GM23248 (cell line): ENCODE measurements at regions not wholly inside any gene's neighbourhood (a gene's known extent, or its start where the extent isn't known, plus 50 kb on each side); places are given as distances from the start of the nearest gene placed in this dataset.

Experiments
- DNase-seq: peaks from one replicate; pipeline ENCODE4 v3.0.0-alpha.2; 2015
- H2AFZ ChIP-seq: fragments of 200-600 bp; sonication (generic); 2 replicates; pipeline ENCODE4 v1.6.1; 2016; ENCODE audit warnings: antibody characterized with exemption
- H3F3A ChIP-seq: fragments of 200-600 bp; sonication (generic); 2 replicates; pipeline ENCODE4 v1.6.1; 2016; ENCODE audit warnings: mild to moderate bottlenecking, antibody characterized with exemption, mixed run types; ENCODE audit not compliant: insufficient read depth
- H3K27ac ChIP-seq: fragments of 200-600 bp; sonication (generic); 2 replicates; pipeline ENCODE4 v1.5.1; 2016; ENCODE audit warnings: mild to moderate bottlenecking
- H3K27me3 ChIP-seq: fragments of 200-600 bp; sonication (generic); replicated peaks from 2 replicates; pipeline ENCODE4 v1.6.1; 2016; ENCODE audit warnings: mild to moderate bottlenecking; ENCODE audit not compliant: insufficient read depth
- H3K36me3 ChIP-seq: fragments of 200-600 bp; sonication (generic); 2 replicates; pipeline ENCODE4 v1.6.1; 2016; ENCODE audit warnings: low read depth, mild to moderate bottlenecking
- H3K4me1 ChIP-seq: fragments of 200-600 bp; sonication (generic); 2 replicates; pipeline ENCODE4 v1.6.1; 2016; ENCODE audit warnings: mild to moderate bottlenecking; ENCODE audit not compliant: insufficient read depth
- H3K4me2 ChIP-seq: fragments of 200-600 bp; sonication (generic); one replicate; pipeline ENCODE4 v1.6.1; 2016; ENCODE audit warnings: mild to moderate bottlenecking; ENCODE audit not compliant: unreplicated experiment
- H3K4me3 ChIP-seq: fragments of 200-600 bp; sonication (generic); 2 replicates; pipeline ENCODE4 v1.5.1; 2016; ENCODE audit warnings: mild to moderate bottlenecking
- H3K79me2 ChIP-seq: fragments of 200-600 bp; sonication (generic); 2 replicates; pipeline ENCODE4 v1.6.1; 2016; ENCODE audit warnings: mild to moderate bottlenecking; ENCODE audit not compliant: insufficient read depth
- H3K9ac ChIP-seq: fragments of 200-600 bp; sonication (generic); 2 replicates; pipeline ENCODE4 v1.6.1; 2016; ENCODE audit warnings: mild to moderate bottlenecking
- H3K9me2 ChIP-seq: fragments of 200-600 bp; sonication (generic); 2 replicates; pipeline ENCODE4 v1.6.1; 2016; ENCODE audit warnings: mixed run types, mild to moderate bottlenecking, moderate library complexity; ENCODE audit not compliant: insufficient read depth
- H3K9me3 ChIP-seq: fragments of 200-600 bp; sonication (generic); one replicate; pipeline ENCODE4 v1.6.1; 2017; ENCODE audit warnings: low read depth
- H4K20me1 ChIP-seq: fragments of 200-600 bp; sonication (generic); 2 replicates; pipeline ENCODE4 v1.6.0; 2016; ENCODE audit not compliant: insufficient read depth
- EZH2 ChIP-seq: fragments of 200-600 bp; sonication (generic); IDR thresholded peaks from 2 replicates; pipeline ENCODE4 v1.6.1; 2018; ENCODE audit warnings: antibody characterized with exemption, mild to moderate bottlenecking; ENCODE audit not compliant: insufficient read depth, poor library complexity, severe bottlenecking
- EZH2phosphoT487 ChIP-seq: fragments of 200-600 bp; sonication (generic); IDR thresholded peaks from 2 replicates; pipeline ENCODE4 v1.6.1; 2018; ENCODE audit warnings: antibody characterized with exemption, moderate library complexity, mild to moderate bottlenecking, low read depth; ENCODE audit not compliant: insufficient read depth
- WGBS, 2 experiments: methylation state at CpG; one replicate each; pipeline ENCODE4 v1.1.6; 2015 to 2017; ENCODE audit warnings: low lambda C conversion rate in 2 of 2, low coverage in 1 of 2; ENCODE audit errors: missing lambda C conversion rate in 2 of 2; 5-methylcytosine and 5-hydroxymethylcytosine counted together
- in situ Hi-C: fragments of 300-500 bp; cut with MboI; formaldehyde crosslinking; loops from 2 replicates; pipeline ENCODE4 v1.15.0; 2020

GRCh38 chr11:71095294-71095850 lies 157.0 kb downstream of the SHANK2 start:
- H3K79me2 ChIP-seq = no peaks in the 10 kb centered on the region
- no peaks in the 10 kb centered on the region for H4K20me1 ChIP-seq
- no peaks in the 10 kb centered on the region for H3K27me3 ChIP-seq
- H3K4me3 ChIP-seq = no peak overlapping the region
- no peak overlapping the region for H3K9ac ChIP-seq
- no peak overlapping the region for H3K4me2 ChIP-seq
- TF ChIP-seq EZH2phosphoT487 (no peak), EZH2 (no peak)
- H3K9me2 ChIP-seq = no peaks in the 10 kb centered on the region
- H3F3A ChIP-seq = no peaks in the 10 kb centered on the region
- in situ Hi-C loops = no loop called here
- no peaks in the 10 kb centered on the region for H3K4me1 ChIP-seq
- H3K9me3 ChIP-seq = no peaks in the 10 kb centered on the region
- DNase-seq = no peak
- H3K36me3 ChIP-seq = no peaks in the 10 kb centered on the region
- H2AFZ ChIP-seq = no peak overlapping the region
- no peak overlapping the region for H3K27ac ChIP-seq
- WGBS, 2 experiments = 47 to 52% methylated on average over 9 of the region's 9 CpGs

DNA sequence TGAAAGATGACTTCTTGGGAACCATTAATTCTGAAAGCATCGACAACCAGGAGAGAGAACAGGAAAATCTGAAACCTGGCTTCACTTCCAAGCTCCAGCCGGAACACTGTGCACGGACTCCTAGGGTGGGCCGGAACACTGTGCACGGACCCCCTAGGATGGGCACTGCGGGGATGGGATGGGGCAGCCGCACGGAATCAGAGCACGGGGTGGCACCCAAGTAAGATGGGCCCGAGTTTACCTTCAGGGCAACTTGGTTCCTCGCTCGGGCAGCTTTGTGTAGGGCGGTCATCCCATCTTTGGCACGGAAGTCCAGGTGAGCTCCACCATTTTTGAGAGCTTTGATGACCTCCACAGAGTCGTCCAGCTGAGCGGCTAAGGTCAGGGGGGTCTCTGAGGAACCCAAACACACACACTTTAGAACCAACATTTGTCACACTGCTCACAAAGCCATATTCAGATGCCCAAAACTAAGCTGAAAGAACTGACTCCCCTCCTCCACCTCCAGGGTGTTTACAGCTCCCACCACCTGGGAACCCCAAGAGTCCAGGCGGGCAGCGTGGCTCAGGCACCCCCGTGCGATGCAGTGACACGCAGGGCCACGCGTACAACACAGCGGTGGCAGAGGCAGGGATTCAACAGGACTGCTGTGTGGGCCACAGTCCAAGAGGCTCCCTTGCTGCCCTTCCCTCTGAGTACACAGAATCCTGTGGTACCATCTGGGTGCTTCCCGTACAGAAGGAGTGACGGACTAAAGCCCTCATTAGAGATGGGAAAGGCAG lies 157.9 kb downstream of the SHANK2 start:
- Histone ChIP-seq H4K20me1 (no peaks in the 10 kb centered on the region), H3K36me3 (no peaks in the 10 kb centered on the region), H3K27me3 (no peaks in the 10 kb centered on the region), H3K4me2 (no peak overlapping the region), H3K79me2 (no peaks in the 10 kb centered on the region), H2AFZ (no peak overlapping the region), H3F3A (no peaks in the 10 kb centered on the region), H3K9me2 (no peaks in the 10 kb centered on the region), H3K9ac (no peak overlapping the region), H3K4me1 (no peaks in the 10 kb centered on the region), H3K27ac (no peak overlapping the region), H3K4me3 (no peak overlapping the region), H3K9me3 (no peaks in the 10 kb centered on the region)
- TF ChIP-seq EZH2phosphoT487 (no peak), EZH2 (no peak)
- 64 to 73% methylated on average over 26 of the region's 26 CpGs for WGBS, 2 experiments
- in situ Hi-C loops = no loop called here
- DNase-seq = no peak

- no peak overlapping the region for H3K9ac ChIP-seq
- no peaks in the 10 kb centered on the region for H3K9me3 ChIP-seq
- 55 to 63% methylated on average over 9 to 14 of the region's 14 CpGs for WGBS, 2 experiments
- TF ChIP-seq EZH2 = no peak
- no peak for TF ChIP-seq EZH2phosphoT487
- H3K79me2 ChIP-seq = no peaks in the 10 kb centered on the region
- H3K4me3 ChIP-seq = no peak overlapping the region
- no peaks in the 10 kb centered on the region for H3F3A ChIP-seq
- no peaks in the 10 kb centered on the region for H3K27me3 ChIP-seq
- H4K20me1 ChIP-seq = no peaks in the 10 kb centered on the region
- H3K9me2 ChIP-seq = no peaks in the 10 kb centered on the region
- in situ Hi-C loops = no loop called here
- H3K4me1 ChIP-seq = no peaks in the 10 kb centered on the region
- H3K36me3 ChIP-seq = no peaks in the 10 kb centered on the region
- H3K4me2 ChIP-seq = no peak overlapping the region
- no peak for DNase-seq
- no peak overlapping the region for H2AFZ ChIP-seq
- no peak overlapping the region for H3K27ac ChIP-seq
Measured at GRCh38 chr11:71093783-71094182, 158.6 kb downstream of the SHANK2 start.

DNA sequence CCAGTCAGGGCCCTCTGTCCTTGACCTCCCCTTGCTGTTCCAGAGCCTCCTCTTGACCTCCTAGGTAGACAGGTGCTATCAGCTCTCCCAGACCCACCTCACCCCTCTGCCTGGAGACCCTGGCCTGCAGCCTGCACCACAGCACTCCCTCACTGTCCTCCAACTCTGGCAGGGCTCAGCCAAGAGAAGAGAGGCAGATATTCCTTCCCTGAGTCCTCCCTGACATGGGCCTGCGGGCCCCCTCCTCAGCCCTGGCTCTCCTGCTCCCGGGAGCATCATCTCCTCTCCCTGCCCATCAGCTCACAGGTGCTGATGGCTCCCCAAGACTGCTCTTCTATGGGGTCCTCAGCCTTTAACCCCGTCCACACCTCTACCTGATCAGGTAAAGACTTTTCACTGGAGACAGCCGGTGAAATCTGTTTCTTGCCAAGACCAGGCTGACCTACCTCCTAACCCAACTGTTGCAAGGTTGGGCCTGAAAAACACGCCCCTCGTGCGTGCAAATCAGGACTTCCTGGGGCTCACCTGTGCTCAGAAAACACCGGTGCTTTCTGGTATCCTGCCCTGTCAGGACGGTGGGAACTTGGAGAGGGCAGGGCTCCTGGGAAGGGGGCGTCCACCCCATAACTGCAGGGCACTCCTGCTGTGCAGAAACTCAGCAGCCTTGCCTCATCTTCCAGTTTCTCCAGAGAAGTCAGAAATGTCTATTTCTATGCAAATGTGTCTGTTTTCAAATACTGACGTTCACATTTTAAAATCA lies 160.7 kb downstream of the SHANK2 start:
- no peak for DNase-seq
- WGBS, 2 experiments = 41 to 50% methylated on average over 11 of the region's 11 CpGs
- TF ChIP-seq EZH2 (no peak), EZH2phosphoT487 (no peak)

More for the DNA sequence above, 160.7 kb downstream of the SHANK2 start:
- Histone ChIP-seq H3K27me3 (no peaks in the 10 kb centered on the region), H2AFZ (no peak overlapping the region), H3K9me2 (no peaks in the 10 kb centered on the region), H3K4me2 (no peak overlapping the region), H3K4me3 (no peak overlapping the region), H3K4me1 (no peaks in the 10 kb centered on the region), H3K36me3 (no peaks in the 10 kb centered on the region), H3K79me2 (no peaks in the 10 kb centered on the region), H3K9ac (no peak overlapping the region), H3K9me3 (no peaks in the 10 kb centered on the region), H3K27ac (no peak overlapping the region), H4K20me1 (no peaks in the 10 kb centered on the region), H3F3A (no peaks in the 10 kb centered on the region)
- in situ Hi-C loops = no loop called here
